Mesenchymal stem cell (in vitro differentiated cells and primary cell): ENCODE measurements at regions not wholly inside any gene's neighbourhood (a gene's known extent, or its start where the extent isn't known, plus 50 kb on each side); places are given as distances from the start of the nearest gene placed in this dataset.

Experiments used
- DNase-seq: peaks from one replicate; pipeline ENCODE4 v3.0.0-alpha.2; 2013
- H2AFZ ChIP-seq: one replicate; pipeline ENCODE4 v1.6.1; 2013; ENCODE audit warnings: low read depth, mild to moderate bottlenecking, control low read depth, inconsistent platforms, low read length, moderate library complexity
- H2AK5ac ChIP-seq: 2 replicates; pipeline ENCODE4 v1.6.1; 2013; ENCODE audit warnings: low read length, moderate library complexity, mild to moderate bottlenecking, inconsistent platforms; ENCODE audit not compliant: severe bottlenecking
- H2BK120ac ChIP-seq: one replicate; pipeline ENCODE4 v1.6.1; 2013; ENCODE audit warnings: low read depth, mild to moderate bottlenecking, inconsistent platforms, low read length, moderate library complexity
- H2BK12ac ChIP-seq, 2 experiments: one replicate each; pipeline ENCODE4 v1.6.1; 2013; ENCODE audit warnings: inconsistent platforms in 2 of 2, low read length in 2 of 2, mild to moderate bottlenecking in 2 of 2, moderate library complexity in 2 of 2, control low read depth in 1 of 2
- H2BK15ac ChIP-seq: one replicate; pipeline ENCODE4 v1.6.1; 2013; ENCODE audit warnings: mild to moderate bottlenecking, low read depth, inconsistent platforms; ENCODE audit not compliant: poor library complexity, severe bottlenecking
- H2BK5ac ChIP-seq: 2 replicates; pipeline ENCODE4 v1.6.1; 2013; ENCODE audit warnings: low read depth, mild to moderate bottlenecking, low read length, control low read depth, inconsistent platforms; ENCODE audit not compliant: poor library complexity, severe bottlenecking
- H3K14ac ChIP-seq, 2 experiments: one replicate each; pipeline ENCODE4 v1.6.1; 2013; ENCODE audit warnings: inconsistent platforms in 2 of 2, low read length in 2 of 2, control low read depth in 1 of 2, mild to moderate bottlenecking in 1 of 2, moderate library complexity in 1 of 2
- H3K18ac ChIP-seq, 2 experiments: one replicate each; pipeline ENCODE4 v1.6.1; 2013; ENCODE audit warnings: inconsistent platforms in 2 of 2, low read length in 2 of 2, control low read depth in 1 of 2, low read depth in 1 of 2, mild to moderate bottlenecking in 1 of 2
- H3K23ac ChIP-seq, 2 experiments: one replicate each; pipeline ENCODE4 v1.6.1; 2013; ENCODE audit warnings: inconsistent platforms in 2 of 2, low read length in 2 of 2, mild to moderate bottlenecking in 2 of 2, moderate library complexity in 2 of 2, control low read depth in 1 of 2
- H3K27ac ChIP-seq: 2 replicates; pipeline ENCODE4 v1.5.1; 2013; ENCODE audit warnings: mild to moderate bottlenecking, moderate library complexity, low read length, control low read depth, inconsistent platforms; ENCODE audit not compliant: poor library complexity, severe bottlenecking
- H3K27me3 ChIP-seq, 2 experiments: 2 replicates each; pipeline versions ENCODE4 v1.6.1 to v1.7.0; 2013; ENCODE audit warnings: low read length in 2 of 2, mild to moderate bottlenecking in 2 of 2, moderate library complexity in 2 of 2, control low read depth in 1 of 2, inconsistent platforms in 1 of 2; ENCODE audit not compliant: control insufficient read depth in 1 of 2, insufficient read depth in 1 of 2
- H3K36me3 ChIP-seq, 2 experiments: 2 replicates each; pipeline versions ENCODE4 v1.6.1 to v1.7.0; 2013; ENCODE audit warnings: low read length in 2 of 2, control low read depth in 1 of 2, inconsistent platforms in 1 of 2, low read depth in 1 of 2, mild to moderate bottlenecking in 1 of 2; ENCODE audit not compliant: insufficient read depth in 2 of 2, control insufficient read depth in 1 of 2
- H3K4ac ChIP-seq, 2 experiments: one replicate each; pipeline ENCODE4 v1.6.1; 2013; ENCODE audit warnings: inconsistent platforms in 2 of 2, low read length in 2 of 2, mild to moderate bottlenecking in 2 of 2, moderate library complexity in 2 of 2, control low read depth in 1 of 2, low read depth in 1 of 2
- H3K4me1 ChIP-seq: 2 replicates; pipeline ENCODE4 v1.6.1; 2013; ENCODE audit warnings: low read depth, low read length, control low read depth; ENCODE audit not compliant: control insufficient read depth, insufficient read depth
- H3K4me2 ChIP-seq: 2 replicates; pipeline ENCODE4 v1.6.1; 2013; ENCODE audit warnings: low read length, mild to moderate bottlenecking, inconsistent platforms; ENCODE audit not compliant: poor library complexity, severe bottlenecking
- H3K4me3 ChIP-seq, 2 experiments: 2 replicates each; pipeline versions ENCODE4 v1.5.1 to v1.7.0; 2013; ENCODE audit warnings: low read length in 2 of 2, mild to moderate bottlenecking in 2 of 2, control low read depth in 1 of 2, low read depth in 1 of 2; ENCODE audit not compliant: insufficient read depth in 1 of 2
- H3K79me1 ChIP-seq: replicated peaks from 2 replicates; pipeline ENCODE4 v1.6.1; 2013; ENCODE audit warnings: mild to moderate bottlenecking, control low read depth, low read length, inconsistent platforms; ENCODE audit not compliant: poor library complexity, severe bottlenecking
- H3K9ac ChIP-seq: 2 replicates; pipeline ENCODE4 v1.7.0; 2013; ENCODE audit warnings: mild to moderate bottlenecking, low read length, moderate library complexity
- H3K9me3 ChIP-seq: 2 replicates; pipeline ENCODE4 v1.7.0; 2013; ENCODE audit warnings: mild to moderate bottlenecking, low read length; ENCODE audit not compliant: control insufficient read depth
- H4K8ac ChIP-seq: one replicate; pipeline ENCODE4 v1.6.1; 2013; ENCODE audit warnings: inconsistent platforms, mild to moderate bottlenecking, low read length, moderate library complexity
- H4K91ac ChIP-seq: one replicate; pipeline ENCODE4 v1.6.1; 2013; ENCODE audit warnings: mild to moderate bottlenecking, low read length, inconsistent platforms
- WGBS: methylation state at CpG from one replicate; pipeline ENCODE4 v1.1.7; 2013; ENCODE audit warnings: mixed read lengths; 5-methylcytosine and 5-hydroxymethylcytosine counted together

DNA sequence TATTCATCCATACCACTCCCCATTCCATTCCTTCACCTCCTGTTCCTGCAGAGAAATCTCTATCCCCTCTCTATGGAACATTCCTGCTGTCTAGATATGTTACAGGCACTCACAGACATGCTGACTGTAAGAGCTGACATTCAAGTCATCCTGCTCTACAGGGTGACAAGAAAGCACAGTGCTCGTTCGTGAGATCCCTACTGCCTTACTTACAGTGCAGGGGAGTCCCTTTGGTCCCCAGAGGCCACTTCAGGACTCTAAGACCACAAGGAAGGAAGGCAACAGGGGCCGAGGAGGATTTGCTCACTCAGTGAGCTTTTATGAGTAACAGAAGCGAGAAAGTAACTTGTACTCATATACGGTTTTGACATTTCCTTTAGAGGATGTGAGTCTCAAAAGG is 110.5 kb downstream of the GAS1 start:
- Histone ChIP-seq H2BK5ac (no peak overlapping the region), H3K27me3 (no peaks in the 10 kb centered on the region), H3K9me3 (no peaks in the 10 kb centered on the region), H3K27ac (no peak overlapping the region), H3K4me3 (no peak overlapping the region), H2BK12ac (no peak overlapping the region), H3K4me2 (no peak overlapping the region), H2AK5ac (no peak overlapping the region), H2BK120ac (no peak overlapping the region), H4K8ac (no peak overlapping the region), H2BK15ac (no peak overlapping the region), H3K36me3 (no peaks in the 10 kb centered on the region), H4K91ac (no peak overlapping the region), H3K79me1 (no peaks in the 10 kb centered on the region), H3K4ac (no peak overlapping the region), H3K14ac (no peak overlapping the region), H3K23ac (no peak overlapping the region), H3K9ac (no peak overlapping the region), H2AFZ (no peak overlapping the region), H3K4me1 (peaks cover 2% of the 10 kb centered on the region), H3K18ac (no peak overlapping the region)
- WGBS, result 70% methylated on average over 4 of the region's 5 CpGs
- no peak for DNase-seq

DNA sequence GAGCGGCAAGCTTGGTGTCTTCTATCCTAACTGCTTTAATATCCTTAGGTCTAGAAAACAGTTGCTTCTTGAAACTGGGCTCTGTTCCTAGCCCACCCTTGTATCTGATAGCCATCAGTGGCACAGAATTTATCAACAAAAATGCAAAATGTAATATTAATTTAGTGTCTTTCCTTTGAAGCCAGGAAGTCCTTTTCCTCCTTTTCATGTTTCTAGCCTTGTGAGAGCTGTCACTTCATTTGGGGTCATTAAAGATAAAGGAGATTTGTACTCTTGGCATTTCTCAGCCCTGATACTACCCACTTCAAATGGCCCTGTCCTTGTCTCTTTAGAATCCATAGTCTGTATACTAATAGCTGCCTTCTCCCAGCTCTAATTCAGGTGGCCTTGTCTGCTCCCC is 111.0 kb downstream of the GAS1 start:
- H4K8ac ChIP-seq, result no peak overlapping the region
- 100% methylated on average over 1 of the region's 1 CpG for WGBS
- H3K4me3 ChIP-seq, result no peak overlapping the region
- H3K27ac ChIP-seq, result no peak overlapping the region
- H3K9ac ChIP-seq, result no peak overlapping the region
- no peak overlapping the region for H2AFZ ChIP-seq
- H3K79me1 ChIP-seq, result no peaks in the 10 kb centered on the region
- no peaks in the 10 kb centered on the region for H3K36me3 ChIP-seq
- H3K9me3 ChIP-seq, result no peaks in the 10 kb centered on the region
- no peak overlapping the region for H4K91ac ChIP-seq
- H3K27me3 ChIP-seq, result no peaks in the 10 kb centered on the region
- no peak overlapping the region for H3K18ac ChIP-seq
- H2BK15ac ChIP-seq, result no peak overlapping the region
- H3K14ac ChIP-seq, result no peak overlapping the region
- no peak for DNase-seq
- H2AK5ac ChIP-seq, result no peak overlapping the region
- H2BK120ac ChIP-seq, result no peak overlapping the region
- H3K23ac ChIP-seq, result no peak overlapping the region
- H3K4me1 ChIP-seq, result peaks cover 2% of the 10 kb centered on the region
- no peak overlapping the region for H2BK12ac ChIP-seq
- no peak overlapping the region for H2BK5ac ChIP-seq
- no peak overlapping the region for H3K4ac ChIP-seq
- H3K4me2 ChIP-seq, result no peak overlapping the region

DNA sequence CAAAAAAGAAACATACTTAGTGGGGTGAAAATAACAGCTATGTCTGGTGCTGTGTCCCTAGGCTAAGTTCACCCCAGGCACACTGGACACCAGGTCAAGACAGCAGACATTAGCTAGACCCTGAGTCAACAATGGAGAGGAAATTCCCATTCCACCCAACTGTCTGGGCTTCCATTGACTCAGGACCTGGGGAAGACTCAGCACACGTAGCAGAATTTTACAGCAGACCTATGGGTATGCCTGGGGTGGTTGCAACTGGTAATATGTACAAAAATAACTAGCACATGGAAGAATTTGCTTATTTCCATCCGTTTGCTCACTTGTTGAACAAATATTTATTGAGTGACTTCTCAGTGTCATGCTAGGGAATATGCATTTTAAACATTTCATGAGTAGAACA is 117.0 kb downstream of the GAS1 start:
- no peak overlapping the region for H3K23ac ChIP-seq
- 73% methylated on average over 1 of the region's 2 CpGs for WGBS
- H2BK5ac ChIP-seq, result no peak overlapping the region
- H2BK15ac ChIP-seq, result no peak overlapping the region
- H4K91ac ChIP-seq, result no peak overlapping the region
- DNase-seq, result no peak
- H3K4me3 ChIP-seq, result no peak overlapping the region
- H3K9ac ChIP-seq, result no peak overlapping the region
- H3K36me3 ChIP-seq, result no peaks in the 10 kb centered on the region
- no peak overlapping the region for H3K18ac ChIP-seq
- no peaks in the 10 kb centered on the region for H3K27me3 ChIP-seq
- H3K4me2 ChIP-seq, result no peak overlapping the region
- no peak overlapping the region for H2BK120ac ChIP-seq
- H3K79me1 ChIP-seq, result no peaks in the 10 kb centered on the region
- H4K8ac ChIP-seq, result no peak overlapping the region
- no peaks in the 10 kb centered on the region for H3K4me1 ChIP-seq
- H2AFZ ChIP-seq, result no peak overlapping the region
- no peak overlapping the region for H2BK12ac ChIP-seq
- H3K27ac ChIP-seq, result no peak overlapping the region
- no peak overlapping the region for H3K14ac ChIP-seq
- no peaks in the 10 kb centered on the region for H3K9me3 ChIP-seq
- H2AK5ac ChIP-seq, result no peak overlapping the region
- no peak overlapping the region for H3K4ac ChIP-seq

DNA sequence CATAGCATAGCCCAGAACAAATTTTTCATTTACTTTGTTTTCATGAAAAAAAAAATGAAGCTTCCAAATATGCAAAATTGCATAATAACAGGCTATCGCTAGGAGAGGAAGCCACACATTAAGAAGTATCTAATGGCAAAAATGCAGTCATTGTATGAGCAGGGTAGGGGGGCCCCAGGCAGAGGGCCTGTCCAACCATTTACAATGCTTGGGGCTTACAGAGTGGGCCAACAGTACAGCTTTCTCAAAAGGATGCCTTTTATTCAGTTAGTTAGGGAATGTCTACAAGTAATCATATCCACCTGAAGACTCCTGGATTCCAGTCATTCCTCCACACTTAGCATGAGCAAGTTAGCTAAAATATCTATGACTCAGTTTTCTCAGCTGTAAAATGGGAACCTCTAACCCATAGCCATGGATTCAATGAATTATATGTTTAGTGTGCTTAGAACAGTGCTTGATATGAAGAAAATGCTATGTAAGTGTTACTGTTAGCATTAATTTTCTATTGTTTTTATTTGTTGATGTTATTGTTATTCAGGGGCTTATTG is 117.7 kb downstream of the GAS1 start:
- Histone ChIP-seq H3K4me3 (no peak overlapping the region), H3K4me1 (no peaks in the 10 kb centered on the region), H2AK5ac (no peak overlapping the region), H2BK120ac (no peak overlapping the region), H3K27me3 (no peaks in the 10 kb centered on the region), H4K8ac (no peak overlapping the region), H3K23ac (no peak overlapping the region), H3K18ac (no peak overlapping the region), H3K27ac (no peak overlapping the region), H2BK5ac (no peak overlapping the region), H4K91ac (no peak overlapping the region), H3K4ac (no peak overlapping the region), H2AFZ (no peak overlapping the region), H3K4me2 (no peak overlapping the region), H3K36me3 (no peaks in the 10 kb centered on the region), H3K9me3 (no peaks in the 10 kb centered on the region), H2BK12ac (no peak overlapping the region), H2BK15ac (no peak overlapping the region), H3K79me1 (no peaks in the 10 kb centered on the region), H3K14ac (no peak overlapping the region), H3K9ac (no peak overlapping the region)
- 100% methylated on average over 1 of the region's 1 CpG for WGBS
- DNase-seq, result no peak
